GM12875 (cell line): ENCODE measurements at regions not wholly inside any gene's neighbourhood (a gene's known extent, or its start where the extent isn't known, plus 50 kb on each side); places are given as distances from the start of the nearest gene placed in this dataset.

Source experiments
- H3K4me3 ChIP-seq: one replicate; pipeline ENCODE4 v1.5.1; 2011; ENCODE audit warnings: low read depth, low read length, control low read depth
- TF ChIP-seq, protein P1 (sequence below): IDR thresholded peaks from 2 replicates; pipeline ENCODE4 v1.5.1; 2011; ENCODE audit warnings: low read depth, mild to moderate bottlenecking, control low read depth, inconsistent platforms, low read length, moderate library complexity, borderline replicate concordance; ENCODE audit not compliant: insufficient read depth

DNA sequence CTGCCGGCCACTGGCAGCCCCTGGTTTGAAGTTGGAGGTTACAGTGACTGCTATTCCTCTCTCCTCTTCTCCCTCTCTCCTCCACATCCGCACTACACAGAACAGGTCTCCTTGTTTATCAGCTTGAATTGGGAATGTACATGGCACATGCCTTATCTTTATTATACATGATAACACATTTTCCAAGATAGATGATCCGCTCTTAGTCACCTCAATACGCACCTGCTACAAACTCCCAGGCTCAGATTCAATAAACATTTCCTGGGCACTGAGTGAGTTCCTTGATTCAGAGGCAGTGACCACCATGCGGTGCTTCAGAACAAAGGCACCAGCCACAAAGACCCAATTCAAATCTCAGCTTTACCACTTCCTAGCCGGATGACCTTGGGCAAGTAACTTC, 227.7 kb downstream of the TSHZ3 start:
- no peak overlapping the region for H3K4me3 ChIP-seq
- TF ChIP-seq, protein P1, sequence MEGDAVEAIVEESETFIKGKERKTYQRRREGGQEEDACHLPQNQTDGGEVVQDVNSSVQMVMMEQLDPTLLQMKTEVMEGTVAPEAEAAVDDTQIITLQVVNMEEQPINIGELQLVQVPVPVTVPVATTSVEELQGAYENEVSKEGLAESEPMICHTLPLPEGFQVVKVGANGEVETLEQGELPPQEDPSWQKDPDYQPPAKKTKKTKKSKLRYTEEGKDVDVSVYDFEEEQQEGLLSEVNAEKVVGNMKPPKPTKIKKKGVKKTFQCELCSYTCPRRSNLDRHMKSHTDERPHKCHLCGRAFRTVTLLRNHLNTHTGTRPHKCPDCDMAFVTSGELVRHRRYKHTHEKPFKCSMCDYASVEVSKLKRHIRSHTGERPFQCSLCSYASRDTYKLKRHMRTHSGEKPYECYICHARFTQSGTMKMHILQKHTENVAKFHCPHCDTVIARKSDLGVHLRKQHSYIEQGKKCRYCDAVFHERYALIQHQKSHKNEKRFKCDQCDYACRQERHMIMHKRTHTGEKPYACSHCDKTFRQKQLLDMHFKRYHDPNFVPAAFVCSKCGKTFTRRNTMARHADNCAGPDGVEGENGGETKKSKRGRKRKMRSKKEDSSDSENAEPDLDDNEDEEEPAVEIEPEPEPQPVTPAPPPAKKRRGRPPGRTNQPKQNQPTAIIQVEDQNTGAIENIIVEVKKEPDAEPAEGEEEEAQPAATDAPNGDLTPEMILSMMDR, result no peak

DNA sequence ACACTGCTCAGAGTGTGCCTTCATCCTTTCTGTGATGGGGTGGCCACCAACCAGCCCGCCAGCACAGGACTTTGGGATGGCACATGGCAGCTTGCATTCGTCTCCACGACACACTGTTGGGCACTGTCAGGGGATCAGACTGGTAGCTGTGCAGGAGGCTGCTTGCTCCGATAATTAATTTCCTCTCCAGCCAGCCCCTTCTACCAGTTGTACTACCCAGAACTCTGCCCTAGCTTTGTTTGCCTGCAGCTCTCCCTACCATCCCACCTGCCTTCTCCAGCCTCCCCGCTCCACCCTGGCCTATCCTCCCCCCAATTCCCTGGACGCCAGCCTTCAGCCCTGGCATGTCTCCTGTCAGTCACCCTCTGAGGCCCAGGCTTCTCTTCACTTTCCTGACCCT, 228.3 kb downstream of the TSHZ3 start:
- H3K4me3 ChIP-seq, result no peak overlapping the region
- TF ChIP-seq, protein P1, result no peak

DNA sequence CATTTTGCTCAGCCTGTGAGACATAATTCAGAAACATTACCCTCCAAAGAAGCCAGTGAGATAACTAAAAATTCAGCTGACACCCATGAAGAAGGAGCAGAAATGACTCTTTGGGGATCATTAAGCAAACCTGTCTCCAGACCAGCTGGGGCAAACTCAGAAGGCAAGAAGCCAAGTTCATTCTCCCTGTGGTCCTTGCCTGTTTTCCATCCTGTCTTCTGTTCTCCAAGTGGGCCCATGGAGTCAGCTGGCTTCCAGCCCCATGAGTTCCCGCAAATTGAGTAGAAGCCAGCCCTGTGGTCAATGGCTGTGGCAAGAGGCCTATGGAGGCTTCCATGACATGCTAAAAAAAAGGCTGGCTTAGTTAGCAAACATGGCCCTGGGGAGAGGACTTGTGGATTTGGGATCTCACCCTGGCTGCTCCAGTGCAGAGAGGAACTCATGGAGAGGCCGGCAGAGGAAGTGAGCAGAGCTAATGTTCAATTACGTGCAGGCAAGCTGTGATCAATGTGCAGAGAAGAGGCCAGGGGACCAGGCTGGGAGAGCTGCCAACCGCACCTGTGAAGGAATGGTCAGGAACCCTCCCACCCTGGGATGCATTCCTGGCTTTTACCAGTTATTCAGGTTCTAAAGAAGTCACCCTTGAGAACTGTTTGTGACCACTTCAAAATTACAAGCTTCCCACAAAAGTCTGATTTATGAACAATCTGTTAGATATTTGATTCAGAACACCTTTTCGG, 229.1 kb downstream of the TSHZ3 start:
- TF ChIP-seq, protein P1, result no peak
- H3K4me3 ChIP-seq, result no peak overlapping the region

DNA sequence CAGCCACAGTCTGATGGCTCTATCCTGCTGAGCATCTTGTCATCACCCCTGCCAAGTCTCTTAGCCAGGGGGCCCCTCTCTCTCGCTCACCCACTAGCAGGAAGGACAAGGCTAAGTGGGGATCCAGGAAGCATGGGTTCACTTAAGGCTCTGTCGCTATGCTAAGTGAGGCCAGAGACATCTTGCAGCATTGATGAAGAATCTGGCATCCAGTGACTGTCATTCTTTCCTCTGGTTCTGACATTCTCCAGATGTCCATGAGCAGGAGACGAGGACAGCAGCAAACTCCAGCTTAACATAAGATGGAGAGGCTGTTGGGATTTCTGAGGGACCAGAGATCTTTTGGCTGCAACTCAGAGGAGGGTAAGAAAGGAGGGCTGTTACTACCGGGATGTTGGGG, 230.2 kb downstream of the TSHZ3 start:
- TF ChIP-seq, protein P1, result no peak
- no peak overlapping the region for H3K4me3 ChIP-seq

DNA sequence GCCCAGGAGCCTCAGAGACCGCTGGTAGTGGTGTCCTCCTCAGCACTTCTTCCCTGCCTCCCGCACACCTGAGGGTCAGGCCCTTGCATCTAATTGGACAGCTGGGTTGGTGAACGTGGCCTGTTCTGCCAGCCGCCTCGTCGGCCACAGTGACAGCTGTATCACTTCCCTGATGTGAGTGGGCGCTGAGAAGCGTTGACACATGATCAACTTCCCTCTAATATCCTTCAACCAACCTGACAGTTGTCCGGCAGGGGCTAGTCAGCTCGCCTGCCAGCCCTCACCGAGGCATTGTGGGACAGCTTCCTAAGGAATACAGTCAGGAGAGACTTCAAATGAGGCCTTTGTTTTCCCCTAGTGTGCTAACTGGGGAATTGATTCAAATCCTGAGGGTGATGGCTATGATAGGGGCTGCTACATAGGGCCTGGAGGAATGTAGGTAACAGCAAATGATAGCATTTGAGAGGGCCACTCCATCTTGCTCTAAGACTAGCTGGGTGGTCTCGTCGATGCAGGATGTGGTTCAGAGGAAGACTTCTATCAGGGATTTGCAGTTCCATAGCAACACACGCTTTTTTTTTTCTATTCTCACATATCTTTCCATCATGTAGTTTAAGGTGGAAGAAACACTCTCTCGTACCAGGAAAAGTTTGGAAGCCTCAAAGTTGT, 230.8 kb downstream of the TSHZ3 start:
- H3K4me3 ChIP-seq, result no peak overlapping the region
- TF ChIP-seq, protein P1, result no peak

DNA sequence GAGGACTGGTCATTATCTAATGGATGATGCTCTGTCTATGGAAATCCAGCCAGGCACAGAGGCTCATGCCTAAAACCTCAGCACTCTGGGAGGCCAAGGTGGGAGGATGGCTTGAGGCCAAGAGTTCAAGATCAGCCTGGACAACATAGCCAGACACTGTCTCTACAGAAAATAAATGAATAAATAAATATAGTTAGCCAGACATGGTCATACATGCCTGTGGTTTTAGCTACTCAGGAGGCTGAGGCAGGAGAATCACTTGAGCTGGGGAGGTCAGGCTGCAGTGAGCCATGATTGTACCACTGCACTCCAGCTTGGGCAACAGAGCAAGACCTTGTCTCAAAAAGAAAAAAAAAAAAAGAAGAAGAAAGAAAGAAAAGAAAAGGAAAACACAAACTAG, 234.7 kb downstream of the TSHZ3 start:
- TF ChIP-seq, protein P1, result no peak
- no peak overlapping the region for H3K4me3 ChIP-seq

DNA sequence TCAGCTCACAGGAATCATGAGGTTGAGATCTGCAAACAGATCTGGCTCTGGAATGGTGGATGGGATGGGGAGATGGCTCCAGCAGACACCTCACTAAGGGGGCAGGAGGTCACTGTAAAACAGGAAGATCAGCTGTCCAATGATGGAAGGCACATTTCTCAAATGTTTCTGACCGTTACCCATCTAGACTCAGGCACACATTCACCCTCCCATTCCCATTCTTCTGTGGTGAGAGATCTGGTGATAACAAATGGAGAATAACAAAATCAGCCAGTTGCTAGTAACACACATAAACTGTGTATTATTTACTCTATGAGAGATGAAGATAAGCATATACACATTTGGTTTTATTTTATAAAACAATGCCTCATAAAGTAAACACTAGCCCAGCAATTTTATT, 235.9 kb downstream of the TSHZ3 start:
- TF ChIP-seq, protein P1, result no peak
- no peak overlapping the region for H3K4me3 ChIP-seq
